Stimulated activated memory B cell treated with anti-CD40 and anti-IgM and Interleukin-4, amounts not matched to agents 10 μg/mL and 1 μg/mL and 100 μg/mL, for 72 hours (primary cell): ENCODE measurements at regions not wholly inside any gene's neighbourhood (a gene's known extent, or its start where the extent isn't known, plus 50 kb on each side); places are given as distances from the start of the nearest gene placed in this dataset.

Source experiments
- ATAC-seq: fragments of 150-1000 bp; cut with Tn5 transposase; 2 replicates; pipeline ENCODE4 v1.10.0; 2021
- H3K27ac Mint-ChIP-seq: one replicate; pipeline ENCODE4 v1.8.0; 2022; ENCODE audit warnings: mild to moderate bottlenecking, mixed read lengths
- H3K27me3 Mint-ChIP-seq: one replicate; pipeline ENCODE4 v1.8.0; 2022; ENCODE audit warnings: mixed read lengths
- H3K36me3 Mint-ChIP-seq: one replicate; pipeline ENCODE4 v1.8.0; 2022; ENCODE audit warnings: mixed read lengths
- H3K4me1 Mint-ChIP-seq: one replicate; pipeline ENCODE4 v1.8.0; 2022; ENCODE audit warnings: mixed read lengths
- H3K4me3 Mint-ChIP-seq: one replicate; pipeline ENCODE4 v1.8.0; 2022; ENCODE audit warnings: mild to moderate bottlenecking, moderate library complexity, mixed read lengths
- H3K9me3 Mint-ChIP-seq: one replicate; pipeline ENCODE4 v1.8.0; 2022; ENCODE audit warnings: mixed read lengths

GRCh38 chr1:187788718-187789117 lies 960.0 kb downstream of the PLA2G4A start:
- no peak for ATAC-seq
- Mint-ChIP-seq H3K27ac (no peak overlapping the region), H3K36me3 (no peaks in the 10 kb centered on the region), H3K27me3 (no peaks in the 10 kb centered on the region), H3K4me1 (no peaks in the 10 kb centered on the region), H3K9me3 (peaks cover 8% of the 10 kb centered on the region), H3K4me3 (no peak overlapping the region)

- H3K9me3 Mint-ChIP-seq: peaks cover 6% of the 10 kb centered on the region
- no peaks in the 10 kb centered on the region for H3K27me3 Mint-ChIP-seq
Observed at GRCh38 chr1:187790724-187791123, 962.0 kb downstream of the PLA2G4A start.

GRCh38 chr1:187794561-187794960 lies 965.8 kb downstream of the PLA2G4A start:
- Mint-ChIP-seq H3K27ac (no peak overlapping the region), H3K4me1 (no peaks in the 10 kb centered on the region), H3K4me3 (no peak overlapping the region), H3K9me3 (peaks cover 6% of the 10 kb centered on the region), H3K27me3 (no peaks in the 10 kb centered on the region), H3K36me3 (no peaks in the 10 kb centered on the region)
- ATAC-seq: no peak

More at GRCh38 chr1:187790724-187791123, 962.0 kb downstream of the PLA2G4A start:
- H3K36me3 Mint-ChIP-seq: no peaks in the 10 kb centered on the region
- no peak overlapping the region for H3K4me3 Mint-ChIP-seq
- ATAC-seq: no peak
- no peak overlapping the region for H3K27ac Mint-ChIP-seq
- no peaks in the 10 kb centered on the region for H3K4me1 Mint-ChIP-seq

DNA sequence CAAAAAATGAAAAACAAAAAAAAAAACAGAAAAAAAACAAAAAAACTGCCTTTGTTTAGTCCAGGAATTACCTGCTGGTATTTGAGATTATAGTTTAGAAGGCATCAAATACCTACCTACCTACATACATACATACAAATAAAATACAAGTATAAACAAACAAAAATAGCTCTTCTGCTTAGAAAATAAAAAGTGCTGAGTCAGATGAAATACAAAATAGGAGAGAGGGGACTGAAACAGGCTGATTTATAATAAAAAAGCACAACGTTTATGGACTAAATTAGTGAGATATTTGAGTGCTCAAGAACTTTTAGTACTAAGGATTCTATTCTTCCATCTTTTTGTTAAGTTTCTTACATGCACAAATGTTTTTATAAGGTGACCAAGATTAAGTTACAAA lies 980.8 kb downstream of the PLA2G4A start:
- Mint-ChIP-seq H3K4me1 (no peaks in the 10 kb centered on the region), H3K27me3 (no peaks in the 10 kb centered on the region), H3K36me3 (no peaks in the 10 kb centered on the region), H3K9me3 (peaks cover 3% of the 10 kb centered on the region), H3K4me3 (no peak overlapping the region), H3K27ac (no peak overlapping the region)
- ATAC-seq: no peak

DNA sequence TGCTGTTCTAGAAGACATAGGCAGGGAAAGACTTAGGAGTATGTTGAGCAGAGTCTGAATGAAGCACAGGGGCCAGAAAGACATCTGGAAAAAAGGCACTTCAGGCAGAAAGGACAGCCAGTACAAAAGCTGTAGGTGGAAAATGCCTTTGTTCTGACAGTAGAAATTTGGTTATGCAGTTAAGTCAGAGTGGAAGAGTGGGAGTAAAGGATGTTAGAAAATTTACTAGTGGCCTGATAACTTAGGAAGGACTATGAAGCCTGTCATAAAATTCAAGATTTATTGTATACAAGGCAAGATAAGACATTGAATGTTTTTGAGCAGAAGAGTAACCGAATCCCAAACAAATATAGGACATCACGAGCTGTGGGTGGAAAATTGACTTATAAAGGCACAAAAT lies 987.9 kb downstream of the PLA2G4A start:
- H3K36me3 Mint-ChIP-seq: no peaks in the 10 kb centered on the region
- ATAC-seq: no peak
- no peak overlapping the region for H3K4me3 Mint-ChIP-seq
- no peaks in the 10 kb centered on the region for H3K27me3 Mint-ChIP-seq
- no peak overlapping the region for H3K27ac Mint-ChIP-seq
- no peaks in the 10 kb centered on the region for H3K4me1 Mint-ChIP-seq
- H3K9me3 Mint-ChIP-seq: peaks cover 14% of the 10 kb centered on the region

DNA sequence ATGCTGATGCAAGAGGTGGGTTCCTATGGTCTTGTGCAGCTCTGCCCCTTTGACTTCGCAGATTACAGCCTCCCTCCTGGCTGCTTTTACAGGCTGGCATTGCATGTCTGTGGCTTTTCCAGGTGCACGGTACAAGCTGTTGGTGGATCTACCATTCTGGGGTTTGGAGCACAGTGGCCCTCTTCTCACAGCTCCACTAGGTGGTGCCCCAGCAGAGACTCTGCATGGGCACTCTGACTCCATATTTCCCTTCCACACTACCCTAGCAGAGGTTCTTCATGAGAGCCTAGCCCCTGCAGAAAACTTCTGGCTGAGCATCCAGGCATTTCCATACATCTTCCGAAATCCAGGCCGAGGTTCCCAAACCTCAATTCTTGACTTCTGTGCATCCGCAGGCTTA lies 989.0 kb downstream of the PLA2G4A start:
- Mint-ChIP-seq H3K4me1 (no peaks in the 10 kb centered on the region), H3K27ac (no peak overlapping the region), H3K27me3 (no peaks in the 10 kb centered on the region), H3K4me3 (no peak overlapping the region), H3K36me3 (no peaks in the 10 kb centered on the region), H3K9me3 (peaks cover 16% of the 10 kb centered on the region)
- ATAC-seq: no peak

GRCh38 chr1:187819086-187819485 lies 990.3 kb downstream of the PLA2G4A start:
- H3K4me1 Mint-ChIP-seq: no peaks in the 10 kb centered on the region
- peaks cover 16% of the 10 kb centered on the region for H3K9me3 Mint-ChIP-seq
- no peak for ATAC-seq
- no peaks in the 10 kb centered on the region for H3K36me3 Mint-ChIP-seq
- no peak overlapping the region for H3K4me3 Mint-ChIP-seq
- H3K27me3 Mint-ChIP-seq: no peaks in the 10 kb centered on the region
- H3K27ac Mint-ChIP-seq: no peak overlapping the region

GRCh38 chr1:187836557-187836956 lies 1007.8 kb downstream of the PLA2G4A start:
- Mint-ChIP-seq H3K27me3 (no peaks in the 10 kb centered on the region), H3K36me3 (no peaks in the 10 kb centered on the region), H3K4me1 (no peaks in the 10 kb centered on the region), H3K9me3 (no peaks in the 10 kb centered on the region), H3K27ac (no peak overlapping the region), H3K4me3 (no peak overlapping the region)
- ATAC-seq: no peak

GRCh38 chr1:187837787-187838186 lies 1009.0 kb downstream of the PLA2G4A start:
- H3K9me3 Mint-ChIP-seq: no peaks in the 10 kb centered on the region
- H3K27me3 Mint-ChIP-seq: no peaks in the 10 kb centered on the region
- H3K27ac Mint-ChIP-seq: no peak overlapping the region
- H3K4me1 Mint-ChIP-seq: no peaks in the 10 kb centered on the region
- H3K36me3 Mint-ChIP-seq: no peaks in the 10 kb centered on the region
- no peak for ATAC-seq
- no peak overlapping the region for H3K4me3 Mint-ChIP-seq

DNA sequence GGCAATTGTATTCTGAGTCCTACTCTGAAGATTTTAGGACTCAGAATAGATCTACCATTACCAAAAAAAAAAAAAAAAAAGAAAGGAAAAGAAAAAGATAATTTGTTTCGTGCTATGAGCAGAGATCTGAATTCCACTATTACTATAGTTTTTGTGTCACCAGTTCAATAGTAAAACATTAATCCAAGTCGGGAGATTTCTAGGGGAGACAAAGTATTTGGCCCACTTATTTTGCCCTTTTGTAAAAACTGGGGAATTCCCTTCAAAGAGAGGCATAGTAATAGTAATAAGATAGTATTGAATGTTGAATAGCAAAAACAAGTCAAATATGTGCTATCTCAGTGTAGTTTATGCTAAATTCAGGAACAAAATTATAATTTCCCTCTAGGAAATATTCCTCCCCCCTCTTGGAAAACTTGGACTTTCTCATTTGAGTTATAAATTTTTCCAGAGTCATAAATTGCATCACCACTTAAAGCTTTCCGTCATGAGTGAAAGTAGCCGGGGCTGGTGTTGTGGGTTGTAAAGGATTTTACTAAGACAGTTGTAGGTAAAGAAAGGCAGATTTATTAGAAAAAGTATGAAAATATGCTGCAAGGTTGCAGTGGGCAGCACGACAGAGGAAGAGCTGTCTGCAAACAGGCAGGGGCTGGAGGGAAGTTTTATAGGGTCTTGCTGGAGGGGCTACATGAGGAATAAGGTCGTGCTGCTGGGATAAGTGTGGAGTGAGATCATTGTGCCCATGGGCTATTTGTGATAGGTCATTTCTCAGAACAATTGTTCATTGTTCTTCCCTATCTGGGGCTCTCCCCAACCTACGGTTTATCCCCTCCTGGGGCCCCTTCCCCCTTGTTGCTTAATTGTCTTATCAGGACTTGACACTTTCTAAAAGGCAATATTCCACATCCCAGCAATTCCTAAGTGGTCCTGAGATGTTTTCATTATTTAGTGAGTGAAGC lies 1009.9 kb downstream of the PLA2G4A start:
- H3K9me3 Mint-ChIP-seq: no peaks in the 10 kb centered on the region
- H3K4me1 Mint-ChIP-seq: no peaks in the 10 kb centered on the region
- no peaks in the 10 kb centered on the region for H3K27me3 Mint-ChIP-seq

DNA sequence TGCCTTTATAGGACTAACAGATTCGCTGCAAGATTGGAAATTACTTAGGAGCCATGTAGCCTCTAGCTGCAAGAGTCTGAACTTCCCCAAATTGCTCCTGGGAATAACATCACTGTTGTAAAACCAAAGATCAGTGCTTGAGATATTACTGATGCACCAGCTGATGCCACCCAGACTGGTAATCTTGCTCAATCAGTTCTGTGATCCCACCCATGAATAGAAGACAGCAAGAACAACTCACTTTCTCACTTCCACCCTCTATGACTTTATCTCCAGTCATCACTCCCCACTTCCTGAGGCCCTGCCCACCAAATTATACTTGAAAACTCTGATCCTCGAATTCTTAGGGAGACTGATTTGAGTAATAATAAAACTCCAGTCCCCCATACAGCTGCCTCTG lies 1011.1 kb downstream of the PLA2G4A start:
- Mint-ChIP-seq H3K27ac (no peak overlapping the region), H3K27me3 (no peaks in the 10 kb centered on the region), H3K4me3 (no peak overlapping the region), H3K9me3 (no peaks in the 10 kb centered on the region), H3K4me1 (no peaks in the 10 kb centered on the region), H3K36me3 (no peaks in the 10 kb centered on the region)
- ATAC-seq: no peak

More for the DNA sequence above, 1009.9 kb downstream of the PLA2G4A start:
- Mint-ChIP-seq H3K36me3 (no peaks in the 10 kb centered on the region), H3K4me3 (no peak overlapping the region), H3K27ac (no peak overlapping the region)
- no peak for ATAC-seq

GRCh38 chr1:187840557-187840956 lies 1011.8 kb downstream of the PLA2G4A start:
- H3K9me3 Mint-ChIP-seq: no peaks in the 10 kb centered on the region
- H3K27me3 Mint-ChIP-seq: no peaks in the 10 kb centered on the region
- ATAC-seq: no peak
- H3K27ac Mint-ChIP-seq: no peak overlapping the region
- no peaks in the 10 kb centered on the region for H3K36me3 Mint-ChIP-seq
- no peak overlapping the region for H3K4me3 Mint-ChIP-seq
- H3K4me1 Mint-ChIP-seq: no peaks in the 10 kb centered on the region

DNA sequence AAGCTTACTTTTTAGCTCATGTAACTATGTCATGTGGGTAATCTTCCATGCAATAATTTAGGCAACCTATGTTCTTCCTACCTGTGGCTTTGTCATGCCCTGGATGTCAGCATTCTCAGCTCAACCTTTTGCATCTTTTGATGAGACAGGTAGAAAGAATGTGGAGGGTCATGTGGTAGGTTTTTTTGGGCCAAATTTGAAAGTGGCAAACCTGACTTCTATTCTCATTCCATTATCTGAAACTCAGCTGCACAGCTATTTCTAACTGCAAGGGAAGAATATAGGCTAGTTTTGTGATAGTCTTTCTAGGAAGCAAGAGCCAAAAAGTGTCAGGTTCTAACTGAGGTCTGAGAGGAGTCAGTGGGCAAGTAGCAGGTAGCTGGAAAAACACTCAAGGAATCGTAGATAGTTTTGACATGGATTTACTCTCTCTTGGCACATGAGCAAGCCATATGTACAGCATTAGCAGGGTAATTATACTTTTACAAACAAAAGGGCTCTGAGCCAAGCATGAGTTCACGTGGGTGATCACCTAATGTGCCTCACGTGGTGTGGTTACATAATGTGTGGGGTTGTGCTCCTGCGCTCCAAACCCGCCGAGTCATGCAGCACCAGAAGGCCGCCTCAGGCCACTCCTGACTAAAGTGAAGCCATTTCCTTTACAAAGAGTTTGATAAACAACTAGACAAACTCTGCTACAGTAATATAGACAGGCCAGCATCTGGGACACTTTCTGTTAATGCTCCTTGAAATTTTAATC lies 1013.8 kb downstream of the PLA2G4A start:
- Mint-ChIP-seq H3K36me3 (no peaks in the 10 kb centered on the region), H3K4me3 (no peak overlapping the region), H3K27me3 (no peaks in the 10 kb centered on the region), H3K4me1 (no peaks in the 10 kb centered on the region), H3K9me3 (peaks cover 3% of the 10 kb centered on the region), H3K27ac (no peak overlapping the region)
- ATAC-seq: no peak

- no peak overlapping the region for H3K4me3 Mint-ChIP-seq
- no peaks in the 10 kb centered on the region for H3K36me3 Mint-ChIP-seq
- no peak overlapping the region for H3K27ac Mint-ChIP-seq
- no peak for ATAC-seq
- peaks cover 6% of the 10 kb centered on the region for H3K9me3 Mint-ChIP-seq
- no peaks in the 10 kb centered on the region for H3K27me3 Mint-ChIP-seq
- no peaks in the 10 kb centered on the region for H3K4me1 Mint-ChIP-seq
Observed at GRCh38 chr1:187844313-187844712, 1015.6 kb downstream of the PLA2G4A start.

- Mint-ChIP-seq H3K36me3 (no peaks in the 10 kb centered on the region), H3K27me3 (no peaks in the 10 kb centered on the region), H3K27ac (no peak overlapping the region), H3K4me3 (no peak overlapping the region), H3K9me3 (peaks cover 13% of the 10 kb centered on the region), H3K4me1 (no peaks in the 10 kb centered on the region)
- ATAC-seq: no peak
Observed at GRCh38 chr1:187847531-187847930, 1018.8 kb downstream of the PLA2G4A start.

GRCh38 chr1:187848321-187848720 lies 1019.6 kb downstream of the PLA2G4A start:
- no peaks in the 10 kb centered on the region for H3K36me3 Mint-ChIP-seq
- no peaks in the 10 kb centered on the region for H3K27me3 Mint-ChIP-seq
- peaks cover 13% of the 10 kb centered on the region for H3K9me3 Mint-ChIP-seq
- no peak overlapping the region for H3K27ac Mint-ChIP-seq
- no peak for ATAC-seq
- H3K4me1 Mint-ChIP-seq: no peaks in the 10 kb centered on the region
- no peak overlapping the region for H3K4me3 Mint-ChIP-seq
